ENCODE measurements at regions not wholly inside any gene's neighbourhood (a gene's known extent, or its start where the extent isn't known, plus 50 kb on each side); places are given as distances from the start of the nearest gene placed in this dataset.

GRCh38 chr4:19720610-19721009 is 531.1 kb upstream of the SLIT2 start:
- no peak for DNase-seq (ENCODE audit: low read depth)

- no peak for DNase-seq (ENCODE audit: low read depth)
These were observed 531.5 kb upstream of the SLIT2 start for GRCh38 chr4:19720190-19720589.

- DNase-seq (ENCODE audit: low read depth) = peak; percentile 84
These were observed 539.8 kb upstream of the SLIT2 start for GRCh38 chr4:19711871-19712270.

GRCh38 chr4:19707876-19708275 is 543.8 kb upstream of the SLIT2 start:
- DNase-seq (ENCODE audit: low read depth) = no peak

- no peak for DNase-seq (ENCODE audit: low read depth)
These were observed 548.3 kb upstream of the SLIT2 start for GRCh38 chr4:19703391-19703790.

- DNase-seq (ENCODE audit: low read depth) = peak; percentile 50
These were observed 550.7 kb upstream of the SLIT2 start for GRCh38 chr4:19700992-19701391.

GRCh38 chr4:19698961-19699360 is 552.7 kb upstream of the SLIT2 start:
- no peak for DNase-seq (ENCODE audit: low read depth)

GRCh38 chr4:19694812-19695211 is 556.9 kb upstream of the SLIT2 start:
- no peak for DNase-seq (ENCODE audit: low read depth)

- DNase-seq (ENCODE audit: low read depth) = no peak
These were observed 557.7 kb upstream of the SLIT2 start for GRCh38 chr4:19693936-19694570.

GRCh38 chr4:19689511-19689910 is 562.2 kb upstream of the SLIT2 start:
- peak; percentile 96 for DNase-seq (ENCODE audit: low read depth)

GRCh38 chr4:19686456-19686855 is 565.2 kb upstream of the SLIT2 start:
- DNase-seq (ENCODE audit: low read depth) = no peak

- DNase-seq (ENCODE audit: low read depth) = no peak
These were observed 567.6 kb upstream of the SLIT2 start for GRCh38 chr4:19684084-19684483.

- no peak for DNase-seq (ENCODE audit: low read depth)
These were observed 568.3 kb upstream of the SLIT2 start for GRCh38 chr4:19683426-19683825.

GRCh38 chr4:19677211-19677610 is 574.5 kb upstream of the SLIT2 start:
- DNase-seq (ENCODE audit: low read depth) = no peak

- DNase-seq (ENCODE audit: low read depth) = no peak
These were observed 576.4 kb upstream of the SLIT2 start for GRCh38 chr4:19675172-19675811.

GRCh38 chr4:19659101-19659500 is 592.6 kb upstream of the SLIT2 start:
- DNase-seq (ENCODE audit: low read depth) = peak; percentile 80

GRCh38 chr4:19657856-19658255 is 593.8 kb upstream of the SLIT2 start:
- DNase-seq (ENCODE audit: low read depth) = no peak

- no peak for DNase-seq (ENCODE audit: low read depth)
These were observed 596.0 kb upstream of the SLIT2 start for GRCh38 chr4:19655666-19656065.

GRCh38 chr4:19650903-19651864 is 600.5 kb upstream of the SLIT2 start:
- no peak for DNase-seq (ENCODE audit: low read depth)

- no peak for DNase-seq (ENCODE audit: low read depth)
These were observed 606.1 kb upstream of the SLIT2 start for GRCh38 chr4:19645589-19645988.

- no peak for DNase-seq (ENCODE audit: low read depth)
These were observed 615.3 kb upstream of the SLIT2 start for GRCh38 chr4:19636451-19636850.

- no peak for DNase-seq (ENCODE audit: low read depth)
These were observed 619.9 kb upstream of the SLIT2 start for GRCh38 chr4:19631814-19632213.

GRCh38 chr4:19623866-19624265 is 627.8 kb upstream of the SLIT2 start:
- DNase-seq (ENCODE audit: low read depth) = peak; percentile 24
